IPS DF 4.7 (cell line): ENCODE measurements at regions not wholly inside any gene's neighbourhood (a gene's known extent, or its start where the extent isn't known, plus 50 kb on each side); places are given as distances from the start of the nearest gene placed in this dataset.

Experiments used
- DNase-seq: peaks from one replicate; pipeline ENCODE4 v3.0.0-alpha.2; 2013; ENCODE audit warnings: low spot score; ENCODE audit errors: extremely low read depth

DNA sequence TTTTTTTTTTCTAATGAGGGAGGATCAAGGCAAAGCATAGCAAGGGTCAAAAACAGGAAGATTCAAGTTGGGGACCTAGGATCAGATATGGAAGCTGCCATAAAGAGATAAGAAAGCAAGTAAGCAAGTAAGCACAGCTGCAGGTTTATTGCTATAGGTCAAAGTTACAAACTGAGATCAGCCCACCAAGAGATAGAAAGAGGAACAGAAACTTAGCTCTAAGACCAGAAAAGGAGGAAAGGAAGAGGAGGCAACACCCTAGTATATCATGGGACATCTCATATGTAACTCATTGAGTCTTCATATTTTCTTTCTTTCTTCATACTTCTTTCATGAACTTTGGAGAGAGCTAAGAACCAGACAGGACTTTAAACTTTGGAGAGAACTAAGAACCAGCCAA lies 295.9 kb upstream of the CRIM1 start:
- no peak for DNase-seq

DNA sequence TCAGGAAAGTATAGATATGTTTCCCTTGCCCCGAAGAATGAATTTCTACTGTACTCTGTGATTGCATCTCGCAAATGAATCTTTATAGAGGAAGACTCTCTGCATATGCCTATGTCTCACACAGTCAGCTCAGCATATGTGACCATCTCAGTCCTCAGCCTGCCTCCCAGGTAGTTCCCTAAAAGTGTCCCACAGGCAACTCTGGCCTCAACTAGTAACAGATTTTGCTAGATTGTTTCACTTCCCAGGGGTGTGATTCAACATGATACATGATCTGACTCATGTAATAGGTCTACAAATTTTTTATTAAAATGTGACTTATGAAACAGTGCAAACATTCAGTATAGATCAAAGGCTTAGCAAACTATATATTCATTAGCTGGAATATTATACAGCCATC lies 296.6 kb upstream of the CRIM1 start:
- no peak for DNase-seq

DNA sequence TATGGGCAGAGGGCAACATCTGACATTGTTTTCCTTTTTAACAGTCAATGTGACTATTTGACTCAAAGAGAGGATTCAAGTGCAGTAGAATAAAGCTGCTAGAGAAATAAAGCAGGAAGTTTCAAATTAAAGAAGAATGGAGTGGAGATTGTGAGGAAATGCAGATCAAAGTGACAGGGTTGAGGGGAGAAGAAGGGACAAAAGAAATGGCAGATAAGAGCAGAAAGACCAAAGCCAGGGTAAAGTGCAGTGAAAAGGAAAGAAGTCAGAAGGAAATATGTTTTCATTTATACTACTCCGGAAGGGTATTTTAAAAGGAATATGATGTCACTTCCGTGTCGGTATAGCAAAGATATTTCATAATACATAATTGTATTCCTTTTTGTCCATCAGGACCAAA lies 297.5 kb upstream of the CRIM1 start:
- no peak for DNase-seq

DNA sequence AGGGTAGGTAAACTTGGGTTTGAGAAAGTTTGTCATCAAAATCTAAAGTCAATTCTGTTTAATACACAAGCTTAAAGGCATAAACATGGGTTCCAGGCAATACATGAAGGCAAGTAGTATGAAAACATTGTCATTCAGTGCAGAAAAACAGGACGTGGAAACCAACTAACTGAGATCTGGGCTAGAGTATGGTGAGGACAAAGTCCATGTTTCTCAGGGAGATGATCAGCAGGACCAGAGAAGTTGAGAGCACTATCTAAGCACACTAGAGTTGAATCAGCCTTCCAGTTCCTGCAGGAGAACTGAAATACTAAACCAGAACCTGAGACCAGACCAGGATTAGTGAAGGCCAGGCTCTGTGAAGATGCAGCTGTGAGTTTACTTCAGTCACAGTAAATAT lies 302.8 kb upstream of the CRIM1 start:
- no peak for DNase-seq

DNA sequence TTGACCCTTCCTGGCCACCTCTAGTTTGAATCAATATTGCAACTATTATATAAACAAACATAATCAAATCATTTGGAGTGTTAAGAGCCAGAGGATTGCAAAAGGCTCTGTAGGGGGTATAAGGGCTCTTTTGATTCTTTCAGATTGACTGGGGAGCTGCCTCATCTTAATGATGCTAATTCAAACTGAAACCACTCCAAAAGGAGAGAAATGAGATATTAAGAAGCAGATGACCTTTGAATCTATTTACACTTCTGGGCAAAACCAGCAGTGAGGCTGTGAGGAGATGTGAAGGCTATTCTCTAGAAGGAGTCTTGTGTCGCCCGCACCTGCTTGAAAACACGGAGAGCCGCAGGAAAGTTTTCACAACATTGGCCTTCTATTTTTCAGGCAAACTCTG lies 311.2 kb upstream of the CRIM1 start:
- DNase-seq = no peak

DNA sequence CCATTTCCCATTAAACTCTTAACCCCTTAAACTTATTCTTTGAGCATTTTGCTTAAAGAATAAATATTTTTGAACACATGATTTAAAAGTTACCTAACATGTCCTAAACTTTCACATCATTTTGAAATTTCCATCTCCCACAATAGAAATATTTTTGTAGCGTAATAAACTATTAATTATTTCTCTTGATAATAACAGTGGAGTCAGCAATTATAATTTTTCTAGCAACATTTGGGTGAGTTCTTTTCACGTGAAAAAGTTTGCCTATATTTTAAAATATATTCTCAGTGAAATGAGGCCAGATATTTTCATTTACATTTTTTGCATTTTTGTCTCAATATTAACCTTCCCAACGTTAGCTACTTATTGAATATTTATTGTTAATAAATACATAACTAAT lies 320.4 kb upstream of the CRIM1 start:
- DNase-seq = no peak

DNA sequence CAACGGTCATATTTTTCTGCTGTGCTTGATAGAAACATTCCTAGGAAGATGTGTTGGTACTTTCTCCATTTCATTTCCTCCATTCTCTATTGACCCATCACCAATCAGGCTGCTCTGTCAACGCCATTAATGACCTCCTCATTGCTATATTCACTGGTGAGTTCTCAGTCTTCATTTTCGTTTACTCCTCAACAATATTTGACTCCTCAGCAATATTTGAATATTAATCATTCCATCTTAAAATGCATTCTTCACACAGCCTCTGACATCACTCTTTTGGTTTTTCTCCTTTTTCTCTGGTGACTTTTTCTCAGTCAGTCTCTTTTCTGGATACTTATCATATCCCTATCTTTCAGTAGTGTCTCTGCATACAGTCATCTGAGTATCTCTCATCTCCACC lies 323.5 kb upstream of the CRIM1 start:
- no peak for DNase-seq

DNA sequence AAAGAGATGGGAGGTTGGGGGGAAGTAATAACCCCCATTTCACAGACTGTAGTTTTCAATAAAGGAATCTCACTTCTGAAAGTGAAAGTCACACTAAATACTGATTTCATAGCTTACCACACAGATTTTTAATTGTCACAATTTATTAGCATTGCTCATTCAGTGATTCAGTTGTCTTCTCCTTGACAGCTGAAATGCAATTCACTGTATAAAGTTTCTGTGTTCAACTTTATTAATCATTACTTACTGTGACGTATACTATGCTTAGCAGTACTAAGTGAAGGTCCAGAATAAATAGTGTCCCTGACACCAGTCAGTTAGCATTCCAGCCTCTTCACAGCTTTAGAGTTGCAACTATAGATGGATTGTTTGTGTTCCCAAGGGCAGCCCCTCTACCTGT lies 324.1 kb upstream of the CRIM1 start:
- no peak for DNase-seq

DNA sequence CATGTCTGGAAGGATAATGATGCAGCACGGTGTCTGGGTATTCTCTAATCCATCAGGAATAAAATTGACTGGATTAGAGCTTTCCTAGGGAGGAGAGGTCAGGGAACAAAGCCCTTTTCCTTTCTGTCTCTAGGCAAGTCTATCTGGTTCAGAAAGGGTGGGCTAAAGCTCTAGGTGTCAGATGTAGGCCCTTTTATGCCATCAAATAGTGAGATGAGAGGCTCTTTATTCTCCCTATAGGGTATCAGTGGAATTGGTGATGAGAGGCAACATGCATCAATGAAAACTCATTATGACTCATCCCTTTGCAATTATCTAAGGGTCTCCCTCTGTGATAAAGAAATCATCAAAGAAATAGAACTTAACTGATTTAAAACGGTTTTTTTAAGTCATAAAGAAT lies 328.0 kb upstream of the CRIM1 start:
- no peak for DNase-seq

DNA sequence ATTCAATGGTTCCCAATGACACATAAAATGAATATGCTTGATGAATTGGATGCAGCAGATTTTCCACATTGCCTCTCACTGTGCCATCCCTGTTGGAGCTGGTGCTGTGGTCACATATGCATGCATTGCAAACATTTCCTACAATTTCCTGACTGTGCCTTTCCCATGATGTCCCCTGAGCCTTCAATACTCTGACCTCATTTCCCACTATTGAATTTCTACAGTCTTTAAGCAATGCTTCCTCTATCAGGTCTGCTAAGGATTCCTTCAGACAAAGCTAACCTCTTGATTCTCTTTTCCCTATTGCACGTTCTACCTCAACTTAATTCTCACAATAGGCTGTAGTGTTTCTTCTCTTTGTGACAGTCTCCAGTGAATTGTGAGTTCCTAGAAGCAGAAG lies 342.5 kb upstream of the CRIM1 start:
- DNase-seq = no peak

DNA sequence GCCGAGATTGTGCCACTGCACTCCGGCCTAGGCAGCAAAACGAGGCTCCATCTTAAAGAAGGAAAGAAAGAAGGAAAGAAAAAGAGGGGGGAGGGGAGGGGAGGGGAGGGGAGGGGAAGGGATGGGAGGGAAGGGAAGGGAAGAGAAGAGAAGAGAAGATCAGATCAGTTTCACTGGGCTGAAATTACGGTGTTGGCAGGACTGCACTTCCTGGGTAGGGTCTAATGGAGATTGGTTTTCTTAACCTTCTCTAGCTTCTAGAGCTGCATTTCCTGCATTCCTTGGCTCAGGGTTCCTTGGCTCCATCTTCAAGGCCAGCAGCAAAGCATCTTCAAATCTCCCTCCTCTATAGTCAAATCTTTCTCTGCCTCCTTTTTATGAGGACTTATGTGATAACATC lies 349.1 kb upstream of the CRIM1 start:
- no peak for DNase-seq

DNA sequence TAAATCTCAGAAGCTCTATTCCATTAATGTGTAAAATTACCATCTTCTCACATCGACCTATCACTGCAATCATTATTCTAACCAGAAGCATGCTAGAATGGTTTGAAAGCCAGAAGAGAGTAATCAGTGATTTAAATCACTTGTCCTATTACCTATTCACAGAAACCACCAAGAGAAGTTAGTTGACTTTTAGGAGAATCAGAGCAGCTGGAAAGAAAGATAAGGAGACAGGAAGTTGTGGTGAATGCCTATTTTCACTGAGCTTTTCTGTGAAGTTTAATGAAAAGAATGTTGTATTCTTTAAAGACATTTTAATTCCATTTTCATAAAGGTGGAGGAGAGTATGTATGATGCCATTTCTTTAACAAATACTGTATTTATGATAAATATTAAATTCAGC lies 352.6 kb upstream of the CRIM1 start:
- no peak for DNase-seq

DNA sequence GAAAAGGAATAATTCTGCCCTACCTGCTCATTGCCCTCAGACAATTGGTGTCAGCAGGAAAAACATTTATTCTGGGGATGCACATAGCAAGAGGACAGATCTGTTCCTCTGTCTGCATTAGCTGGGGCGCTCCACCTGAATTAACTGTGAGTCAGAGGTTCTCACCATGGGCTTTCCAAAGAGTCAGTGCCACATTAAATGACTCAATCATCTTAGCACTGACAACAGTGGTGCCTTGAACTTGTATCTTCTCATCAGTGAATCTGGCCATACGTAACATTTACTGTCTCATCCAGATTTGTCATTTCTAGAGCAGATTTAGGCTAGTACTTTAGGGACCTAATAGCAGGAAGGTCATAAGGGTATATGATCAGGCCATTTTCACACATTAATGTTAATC lies 358.1 kb upstream of the CRIM1 start:
- no peak for DNase-seq

DNA sequence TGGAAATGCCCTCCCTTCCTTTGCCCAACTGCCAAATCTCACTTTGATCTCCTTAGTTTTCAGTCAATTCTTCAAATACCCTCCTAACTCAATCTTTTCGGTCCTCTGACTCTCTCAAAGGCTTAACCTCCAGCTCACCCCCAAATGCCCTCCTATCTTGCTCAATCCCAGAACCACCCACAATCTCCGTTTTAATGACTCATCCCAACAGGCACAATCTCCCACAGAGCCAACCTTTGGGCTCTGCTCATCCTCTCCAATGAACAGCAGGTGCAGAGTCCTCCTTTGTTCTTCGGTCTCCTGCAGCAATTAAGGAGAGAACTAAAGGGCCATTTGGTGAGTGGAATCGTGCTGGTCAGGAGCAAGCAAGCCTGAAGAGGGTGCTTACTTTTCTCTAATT lies 366.1 kb upstream of the CRIM1 start:
- no peak for DNase-seq

DNA sequence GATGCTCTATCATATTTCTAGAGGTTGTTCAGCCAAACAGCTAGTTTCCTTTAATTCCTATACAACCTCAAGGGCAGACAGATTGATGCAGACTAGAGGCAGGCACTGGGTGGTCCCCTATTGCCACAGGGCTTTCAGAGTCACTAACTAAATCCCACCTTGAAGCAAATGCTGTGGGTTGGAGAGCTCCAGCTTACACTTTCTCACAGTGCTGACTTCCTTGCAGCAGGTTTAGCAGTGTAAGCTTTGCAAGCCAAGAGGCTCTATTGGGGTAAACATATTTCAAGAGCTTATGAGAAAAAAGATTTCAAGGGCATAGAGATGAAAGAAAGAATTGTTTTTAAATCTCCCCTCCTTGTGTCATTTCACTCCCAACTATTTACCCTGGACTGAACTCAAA lies 366.5 kb upstream of the CRIM1 start:
- no peak for DNase-seq

DNA sequence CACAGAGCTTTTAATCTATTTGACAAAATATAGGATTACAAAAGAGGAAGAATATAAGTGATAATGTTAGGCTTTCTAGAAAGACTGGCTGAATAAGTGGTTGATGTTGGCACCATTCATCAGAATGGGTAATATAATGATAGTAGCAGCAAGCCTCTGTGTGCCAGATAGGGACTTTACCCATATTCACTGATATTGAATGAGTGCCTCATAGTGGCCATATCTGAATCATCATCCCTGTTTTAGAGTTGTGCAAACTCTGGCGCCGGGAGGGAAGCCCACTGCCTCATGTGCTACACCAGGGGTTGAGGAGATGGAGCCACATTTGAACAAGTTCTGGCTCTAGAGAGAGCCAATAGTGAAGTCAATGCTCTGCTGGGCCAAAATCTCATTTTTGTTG lies 368.7 kb upstream of the CRIM1 start:
- no peak for DNase-seq

DNA sequence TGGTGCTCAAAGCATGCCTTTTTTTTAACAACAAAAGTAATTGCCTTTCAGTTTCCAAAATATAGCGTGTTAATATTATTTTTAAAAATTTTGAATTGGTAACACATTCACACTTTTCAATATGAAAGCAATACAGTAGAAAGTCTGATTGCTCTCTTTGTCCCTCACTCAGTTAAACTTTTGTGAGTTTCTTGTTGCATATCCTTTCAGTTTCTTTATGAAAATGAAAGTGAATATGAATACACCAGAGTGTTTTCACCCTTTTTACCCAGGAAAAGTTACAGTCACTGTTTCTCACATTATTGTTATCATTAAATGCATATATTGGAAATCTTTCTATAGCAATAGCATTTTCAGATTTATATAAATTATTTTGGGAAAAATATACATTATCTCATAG lies 377.4 kb upstream of the CRIM1 start:
- DNase-seq = no peak

DNA sequence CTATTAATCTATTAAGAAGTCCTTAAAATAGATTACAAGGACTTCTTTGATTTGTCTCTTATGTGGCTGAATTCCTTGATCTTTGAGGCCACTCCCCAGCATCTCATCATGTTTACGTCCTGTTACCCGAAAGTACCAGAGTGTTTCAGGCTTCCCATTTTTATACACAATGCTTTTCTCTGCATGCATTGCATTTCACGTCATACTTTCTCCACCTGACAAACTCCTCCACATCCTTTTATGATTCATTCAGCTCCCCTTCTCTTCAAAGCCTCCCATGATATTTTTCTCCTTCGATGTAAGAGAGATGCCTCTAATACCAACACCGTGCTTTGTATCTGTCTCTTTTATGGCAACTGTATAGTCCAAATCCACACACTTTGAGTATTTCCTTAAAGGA lies 379.0 kb upstream of the CRIM1 start:
- no peak for DNase-seq

DNA sequence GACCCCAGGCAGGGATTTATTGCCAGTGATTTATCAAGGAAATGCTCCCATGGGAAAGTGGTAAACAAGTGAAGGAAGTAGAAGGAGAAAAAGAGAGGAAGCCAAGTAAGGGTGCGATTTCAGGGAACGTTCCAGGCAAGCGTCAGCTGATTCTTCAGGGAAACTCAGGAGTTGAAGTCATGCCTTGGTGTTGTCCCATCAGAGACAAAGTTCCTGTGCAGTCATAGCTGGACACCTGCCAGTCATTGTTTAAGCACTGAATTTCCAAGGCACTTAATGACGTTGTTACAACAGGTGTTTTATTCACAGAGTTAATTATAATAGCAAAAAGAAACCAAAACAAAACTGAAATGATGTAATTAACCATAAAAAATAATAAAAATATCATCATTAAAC lies 381.8 kb upstream of the CRIM1 start:
- DNase-seq = no peak

DNA sequence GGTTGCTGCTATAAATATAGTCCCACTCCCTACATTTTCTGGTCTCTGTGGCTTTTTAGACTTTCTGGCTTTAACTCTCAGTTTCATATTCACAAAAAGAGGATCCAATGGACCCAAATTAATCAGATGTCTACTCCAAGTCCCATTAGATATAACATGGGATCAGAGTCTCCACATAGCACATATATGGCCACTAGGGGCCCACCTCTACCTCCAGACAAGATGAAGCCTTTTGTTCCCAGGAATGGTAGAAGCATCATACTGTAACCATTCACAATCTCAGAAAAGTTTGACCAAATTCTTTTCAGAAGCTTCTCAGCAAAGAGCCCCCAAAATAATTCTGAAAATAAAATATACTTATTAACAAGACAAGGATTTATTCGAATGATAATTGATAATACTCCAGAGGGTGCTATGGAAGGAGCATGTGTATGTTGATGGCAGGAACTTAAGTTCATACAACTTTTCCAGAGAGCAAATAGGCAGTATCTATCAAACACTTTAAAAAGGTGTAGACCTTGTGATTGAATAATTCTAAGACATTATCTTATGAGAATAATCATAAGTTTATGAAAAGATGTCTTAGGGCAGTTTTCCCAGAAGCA lies 382.3 kb upstream of the CRIM1 start:
- DNase-seq = no peak

DNA sequence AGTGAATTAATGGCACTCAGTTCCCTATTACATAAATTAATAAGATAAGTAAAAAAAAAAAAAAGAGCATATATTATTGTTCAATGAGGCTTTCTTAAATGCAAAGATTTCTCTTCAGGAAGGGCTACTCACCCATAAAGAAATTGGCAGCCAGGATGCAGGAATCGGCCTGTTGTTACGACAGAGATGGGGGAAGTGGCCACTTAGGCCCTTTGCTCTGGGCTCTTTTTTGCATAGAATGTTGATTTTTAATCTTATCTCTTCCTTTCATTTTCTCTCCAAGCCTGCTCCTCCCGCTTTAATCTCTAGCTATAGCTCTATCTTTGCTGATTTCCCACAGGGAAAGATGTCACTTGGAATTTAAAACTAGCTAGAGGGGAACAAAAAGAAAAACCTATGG lies 391.8 kb upstream of the CRIM1 start:
- DNase-seq = no peak

DNA sequence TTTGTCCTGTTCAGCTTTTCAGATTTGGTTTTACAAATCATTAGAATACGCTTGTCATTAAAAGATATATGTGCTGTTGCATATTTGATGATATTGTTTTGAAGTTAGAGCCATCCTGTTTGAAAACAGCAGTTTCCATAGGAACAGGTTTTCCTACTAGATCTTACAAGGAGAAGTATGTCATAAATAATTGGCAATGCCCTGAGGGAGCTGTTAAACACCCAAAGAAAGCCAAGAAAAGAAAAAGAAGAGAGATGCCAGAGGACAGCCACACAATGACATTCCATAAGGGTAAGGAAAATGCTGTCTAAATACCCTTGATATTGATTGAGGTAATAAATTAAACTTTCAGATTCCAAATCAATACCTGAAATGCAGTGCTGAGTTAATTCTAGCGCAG lies 392.2 kb upstream of the CRIM1 start:
- DNase-seq = no peak

DNA sequence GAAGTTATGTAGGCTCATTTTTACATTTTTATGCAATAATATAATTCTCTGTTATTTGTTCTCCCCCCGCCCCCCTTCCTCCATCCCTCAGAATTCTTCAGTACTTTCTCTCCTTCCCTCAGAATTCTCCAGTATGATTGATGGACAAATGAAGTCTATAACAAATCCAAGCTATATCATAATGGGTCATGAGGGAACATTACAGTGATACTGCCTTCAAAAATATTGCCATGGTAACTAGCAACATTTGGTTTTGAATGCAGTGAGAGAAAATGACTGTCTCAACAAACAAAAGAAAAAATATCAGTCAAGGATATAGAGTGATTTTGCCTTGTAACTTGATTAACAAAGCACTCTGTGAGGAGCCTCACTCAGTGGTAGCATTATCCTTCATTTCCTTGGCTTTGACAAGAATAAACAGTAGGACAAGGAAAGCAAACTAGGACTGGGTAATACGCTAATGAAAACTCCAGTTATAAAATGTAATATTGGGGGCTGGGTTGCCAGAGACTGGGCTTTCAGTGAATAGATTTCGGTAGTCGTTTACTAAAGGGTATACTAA lies 392.9 kb upstream of the CRIM1 start:
- no peak for DNase-seq

DNA sequence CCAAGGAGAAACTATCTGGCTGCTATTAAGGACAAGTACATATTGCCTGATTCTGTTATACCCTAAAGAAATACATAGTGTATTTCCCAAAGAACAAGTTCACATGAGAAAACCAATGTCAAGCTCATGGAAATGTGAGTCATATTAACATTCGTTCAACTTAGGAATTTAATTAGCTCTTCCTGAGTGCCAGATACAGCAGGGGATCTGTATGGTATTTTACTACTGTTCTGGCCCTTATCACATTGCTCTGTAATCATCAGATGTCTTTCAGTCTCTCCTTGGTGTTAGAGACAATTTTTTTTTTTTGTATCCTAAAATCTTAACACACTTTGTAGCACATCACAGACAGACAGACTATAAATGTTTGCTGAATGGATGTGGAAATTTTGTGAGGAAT lies 395.0 kb upstream of the CRIM1 start:
- DNase-seq = no peak
